Astrocyte (in vitro differentiated cells and primary cell): ENCODE measurements at regions not wholly inside any gene's neighbourhood (a gene's known extent, or its start where the extent isn't known, plus 50 kb on each side); places are given as distances from the start of the nearest gene placed in this dataset.

Source experiments
- CTCF ChIP-seq: IDR thresholded peaks from 2 replicates; pipeline ENCODE4 v1.5.1; 2011; ENCODE audit warnings: low read depth, mild to moderate bottlenecking, inconsistent platforms, low read length, moderate library complexity; ENCODE audit not compliant: insufficient read depth
- EZH2 ChIP-seq: IDR thresholded peaks from 2 replicates; pipeline ENCODE4 v1.6.1; 2012; ENCODE audit warnings: mild to moderate bottlenecking, low read length, inconsistent platforms; ENCODE audit not compliant: insufficient read depth

GRCh38 chr22:47839595-47840227 is 1077.3 kb downstream of the TBC1D22A start:
- TF ChIP-seq CTCF (no peak), EZH2 (no peak)
